SK-N-SH treated with all-trans-retinoic acid at 6 μM for 48 hours (cell line): ENCODE measurements at regions not wholly inside any gene's neighbourhood (a gene's known extent, or its start where the extent isn't known, plus 50 kb on each side); places are given as distances from the start of the nearest gene placed in this dataset.

ENCODE experiments used
- CREB5 ChIP-seq: fragments of 250-450 bp; sonication (Bioruptor Pico); IDR thresholded peaks from 2 replicates; pipeline ENCODE4 v1.5.1; 2020; ENCODE audit warnings: low read depth, mild to moderate bottlenecking, moderate library complexity
- ESRRG ChIP-seq: fragments of 250-450 bp; sonication (Bioruptor Pico); IDR thresholded peaks from 2 replicates; pipeline ENCODE4 v1.6.1; 2021; ENCODE audit warnings: mild to moderate bottlenecking
- PATZ1 ChIP-seq: fragments of 250-450 bp; sonication (Bioruptor Pico); IDR thresholded peaks from 2 replicates; pipeline ENCODE4 v1.8.0; 2020; ENCODE audit warnings: mild to moderate bottlenecking, moderate library complexity, borderline replicate concordance
- RARB ChIP-seq: fragments of 250-450 bp; sonication (Bioruptor Pico); IDR thresholded peaks from 2 replicates; pipeline ENCODE4 v1.8.0; 2021; ENCODE audit warnings: mild to moderate bottlenecking, moderate library complexity
- TOX ChIP-seq: fragments of 250-450 bp; sonication (Bioruptor Pico); IDR thresholded peaks from 2 replicates; pipeline ENCODE4 v1.8.0; 2021; ENCODE audit warnings: mild to moderate bottlenecking, moderate library complexity, borderline replicate concordance
- ZFP3 ChIP-seq: fragments of 250-450 bp; sonication (Bioruptor Pico); IDR thresholded peaks from 2 replicates; pipeline ENCODE4 v1.5.0; 2020; ENCODE audit warnings: mild to moderate bottlenecking, moderate library complexity
- ZFP30 ChIP-seq: fragments of 450-650 bp; formaldehyde crosslinking; IDR thresholded peaks from 2 replicates; pipeline ENCODE4 v1.5.0; 2022; ENCODE audit warnings: mild to moderate bottlenecking, moderate library complexity
- ZNF565 ChIP-seq: fragments of 450-650 bp; formaldehyde crosslinking; conservative IDR thresholded peaks from 2 replicates; pipeline ENCODE4 v1.5.0; 2020; ENCODE audit warnings: low read depth, mild to moderate bottlenecking, moderate library complexity
- ZNF8 ChIP-seq: fragments of 450-650 bp; formaldehyde crosslinking; IDR thresholded peaks from 2 replicates; pipeline ENCODE4 v1.5.0; 2020; ENCODE audit warnings: mild to moderate bottlenecking, moderate library complexity

DNA sequence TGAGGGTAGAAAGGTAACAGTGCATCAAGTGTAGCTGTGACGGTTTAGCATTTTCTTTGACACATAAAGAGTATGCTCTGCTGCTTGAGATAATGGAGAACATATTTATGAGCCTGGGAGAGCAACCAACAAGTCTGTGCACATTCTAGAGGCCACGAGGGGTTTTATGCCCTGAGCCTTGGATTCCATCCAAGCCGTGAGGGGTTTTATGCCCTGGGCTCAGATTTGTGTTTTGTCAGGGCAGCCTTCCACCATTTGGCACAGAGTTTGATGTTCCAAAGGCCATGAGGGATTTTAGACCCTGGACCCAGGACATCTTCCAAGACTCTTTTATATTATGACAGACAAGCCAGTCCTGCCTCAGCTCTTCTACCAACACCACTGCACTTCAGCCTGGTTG is 106.4 kb downstream of the ZNF486 start:
- TF ChIP-seq TOX (CRISPR knock-in tag) (no peak), ZNF8 (no peak), PATZ1 (CRISPR knock-in tag) (no peak), RARB (CRISPR knock-in tag) (no peak), ESRRG (no peak), ZFP3 (no peak), ZNF565 (CRISPR knock-in tag) (no peak), CREB5 (CRISPR knock-in tag) (no peak), ZFP30 (CRISPR knock-in tag) (no peak)
